CD14-positive monocyte (primary cell): ENCODE measurements at regions not wholly inside any gene's neighbourhood (a gene's known extent, or its start where the extent isn't known, plus 50 kb on each side); places are given as distances from the start of the nearest gene placed in this dataset.

Source experiments
- DNase-seq, 3 donors: peaks; one replicate each; pipeline ENCODE4 v3.0.0-alpha.2; 2011 to 2022
- H2AFZ ChIP-seq: 2 replicates; pipeline ENCODE4 v1.6.0; 2012; ENCODE audit warnings: mild to moderate bottlenecking, low read depth, low read length, inconsistent platforms; ENCODE audit not compliant: insufficient read depth, poor library complexity, severe bottlenecking
- H3K27ac ChIP-seq, 2 donors: 1 replicate in 1 of 2; 2 replicates in 1 of 2; pipeline ENCODE4 v1.5.1; 2012 to 2013; ENCODE audit warnings: low read length in 2 of 2, control low read depth in 1 of 2, inconsistent platforms in 1 of 2, low read depth in 1 of 2, mild to moderate bottlenecking in 1 of 2
- H3K27me3 ChIP-seq, 2 donors: one replicate each; pipeline versions ENCODE4 v1.6.0 to v1.6.1; 2011 to 2013; ENCODE audit warnings: low read length in 2 of 2; ENCODE audit not compliant: control insufficient read depth in 2 of 2, insufficient read depth in 2 of 2
- H3K36me3 ChIP-seq, 2 donors: replicated peaks in 1 of 2; 1 replicate in 1 of 2; 2 replicates in 1 of 2; pipeline versions ENCODE4 v1.5.1 to v1.6.1; 2012 to 2013; ENCODE audit warnings: low read length in 2 of 2, control low read depth in 1 of 2, inconsistent platforms in 1 of 2, mild to moderate bottlenecking in 1 of 2; ENCODE audit not compliant: insufficient read depth in 2 of 2, control insufficient read depth in 1 of 2
- H3K4me1 ChIP-seq, 2 donors: 1 replicate in 1 of 2; 2 replicates in 1 of 2; pipeline versions ENCODE4 v1.5.1 to v1.6.1; 2012 to 2013; ENCODE audit warnings: low read length in 2 of 2, control low read depth in 1 of 2, inconsistent platforms in 1 of 2, mild to moderate bottlenecking in 1 of 2, moderate library complexity in 1 of 2; ENCODE audit not compliant: insufficient read depth in 2 of 2, control insufficient read depth in 1 of 2
- H3K4me2 ChIP-seq: replicated peaks from 2 replicates; pipeline ENCODE3; 2012; ENCODE audit warnings: low read length, moderate library complexity, mild to moderate bottlenecking; ENCODE audit not compliant: poor library complexity, severe bottlenecking; ENCODE audit errors: extremely low read depth
- H3K4me3 ChIP-seq, 3 experiments: fragments of 200-600 bp in 1 of 3; sonication (generic) in 1 of 3; replicated peaks in 1 of 3; 1 replicate in 2 of 3; 2 replicates in 1 of 3; pipeline ENCODE4 v1.5.1; 2011 to 2013; ENCODE audit warnings: low read length in 3 of 3, mild to moderate bottlenecking in 3 of 3, control low read depth in 2 of 3, low read depth in 2 of 3, inconsistent platforms in 1 of 3, moderate library complexity in 1 of 3
- H3K79me2 ChIP-seq: 2 replicates; pipeline ENCODE4 v1.6.0; 2012; ENCODE audit warnings: mild to moderate bottlenecking, control low read depth, inconsistent platforms, low read length, moderate library complexity; ENCODE audit not compliant: insufficient read depth
- H3K9ac ChIP-seq: 2 replicates; pipeline ENCODE4 v1.6.0; 2017; ENCODE audit warnings: low read length, mild to moderate bottlenecking; ENCODE audit not compliant: insufficient read depth, poor library complexity, severe bottlenecking
- H3K9me3 ChIP-seq, 2 donors: replicated peaks in 1 of 2; 1 replicate in 1 of 2; 2 replicates in 1 of 2; pipeline versions ENCODE4 v1.5.1 to v1.6.1; 2012 to 2013; ENCODE audit warnings: low read length in 2 of 2, control low read depth in 1 of 2; ENCODE audit not compliant: control insufficient read depth in 1 of 2, insufficient read depth in 1 of 2
- H4K20me1 ChIP-seq: 2 replicates; pipeline ENCODE4 v1.6.0; 2012; ENCODE audit warnings: mild to moderate bottlenecking, low read length, control low read depth, moderate library complexity; ENCODE audit not compliant: insufficient read depth
- H3K27ac Mint-ChIP-seq, 7 donors: one replicate each; pipeline ENCODE4 v1.8.0; 2020; ENCODE audit warnings: mild to moderate bottlenecking in 7 of 7, mixed read lengths in 7 of 7, moderate library complexity in 6 of 7, inconsistent platforms in 2 of 7
- H3K27me3 Mint-ChIP-seq, 3 donors: one replicate each; pipeline ENCODE4 v1.8.0; 2021 to 2022; ENCODE audit warnings: low read depth in 3 of 3, mild to moderate bottlenecking in 3 of 3, mixed read lengths in 3 of 3, moderate library complexity in 3 of 3, inconsistent platforms in 1 of 3
- H3K36me3 Mint-ChIP-seq, 2 donors: one replicate each; pipeline ENCODE4 v1.8.0; 2020; ENCODE audit warnings: mixed read lengths in 2 of 2, inconsistent platforms in 1 of 2, mild to moderate bottlenecking in 1 of 2
- H3K4me1 Mint-ChIP-seq: one replicate; pipeline ENCODE4 v1.8.0; 2020; ENCODE audit warnings: mild to moderate bottlenecking, mixed read lengths
- H3K4me3 Mint-ChIP-seq, 2 donors: one replicate each; pipeline ENCODE4 v1.8.0; 2020; ENCODE audit warnings: mild to moderate bottlenecking in 2 of 2, mixed read lengths in 2 of 2, moderate library complexity in 1 of 2
- H3K9me3 Mint-ChIP-seq, 7 donors: one replicate each; pipeline ENCODE4 v1.8.0; 2020 to 2022; ENCODE audit warnings: mixed read lengths in 7 of 7, mild to moderate bottlenecking in 6 of 7, moderate library complexity in 6 of 7, inconsistent platforms in 2 of 7
- CTCF ChIP-seq: fragments of 200-600 bp; IDR thresholded peaks from one replicate; pipeline ENCODE4 v1.8.0; 2022; ENCODE audit warnings: antibody characterized with exemption, mild to moderate bottlenecking
- WGBS: methylation state at CpG from one replicate; pipeline ENCODE4 v1.1.5; 2013; ENCODE audit warnings: missing lambda C conversion rate; ENCODE audit not compliant: insufficient coverage; 5-methylcytosine and 5-hydroxymethylcytosine counted together
- intact Hi-C, 2 donors: fragments of 100-400 bp; cut with micrococcal nuclease; formaldehyde crosslinking; loops; one replicate each; pipeline versions ENCODE4 v1.15.0 to v1.15.1; 2023

- H3K4me1 ChIP-seq: no peaks in the 10 kb centered on the region
- no peaks in the 10 kb centered on the region for H3K27me3 ChIP-seq
- no peaks in the 10 kb centered on the region for H3K79me2 ChIP-seq
- intact Hi-C loops: no loop called here
- H3K9me3 ChIP-seq: no peaks in the 10 kb centered on the region
- peaks cover 0 to under 1% (median 0%) of the 10 kb centered on the region in 7 donors for H3K9me3 Mint-ChIP-seq
- WGBS: 43% methylated on average over 1 of the region's 5 CpGs
- no peak overlapping the region for H3K4me2 ChIP-seq
- H3K36me3 ChIP-seq: no peaks in the 10 kb centered on the region
- H3K27ac Mint-ChIP-seq: no peak overlapping the region
- no peak for TF ChIP-seq CTCF
- H3K36me3 Mint-ChIP-seq: no peaks in the 10 kb centered on the region
- no peak overlapping the region for H3K4me3 Mint-ChIP-seq
- peaks cover 0 to 1% (median 0%) of the 10 kb centered on the region in 3 donors for H3K27me3 Mint-ChIP-seq
- H2AFZ ChIP-seq: no peak overlapping the region
- H4K20me1 ChIP-seq: no peaks in the 10 kb centered on the region
- no peak for DNase-seq
- no peak overlapping the region for H3K9ac ChIP-seq
- H3K27ac ChIP-seq: no peak overlapping the region
- H3K4me3 ChIP-seq: no peak overlapping the region
- no peaks in the 10 kb centered on the region for H3K4me1 Mint-ChIP-seq
Measured at GRCh38 chr2:23159746-23160405, 225.1 kb upstream of the KLHL29 start.

- no peak overlapping the region for H3K27ac ChIP-seq
- H3K4me1 Mint-ChIP-seq: no peaks in the 10 kb centered on the region
- H3K9ac ChIP-seq: no peak overlapping the region
- peaks cover 0 to 6% (median 2%) of the 10 kb centered on the region in 3 donors for H3K27me3 Mint-ChIP-seq
- no peaks in the 10 kb centered on the region for H3K36me3 ChIP-seq
- no peak overlapping the region for H3K4me3 ChIP-seq
- no peaks in the 10 kb centered on the region for H3K79me2 ChIP-seq
- no peak overlapping the region for H3K4me3 Mint-ChIP-seq
- H3K4me1 ChIP-seq: no peaks in the 10 kb centered on the region
- H2AFZ ChIP-seq: no peak overlapping the region
- no peak for TF ChIP-seq CTCF
- intact Hi-C loops: no loop called here
- H3K27me3 ChIP-seq: no peaks in the 10 kb centered on the region
- WGBS: 100% methylated on average over 2 of the region's 2 CpGs
- no peak overlapping the region for H3K4me2 ChIP-seq
- peaks cover 0 to 2% of the 10 kb centered on the region in 2 donors for H3K9me3 ChIP-seq
- H3K27ac Mint-ChIP-seq: no peak overlapping the region
- H4K20me1 ChIP-seq: no peaks in the 10 kb centered on the region
- no peaks in the 10 kb centered on the region for H3K36me3 Mint-ChIP-seq
- peaks cover 0 to 3% (median 0%) of the 10 kb centered on the region in 7 donors for H3K9me3 Mint-ChIP-seq
- DNase-seq: no peak
Measured at GRCh38 chr2:23164173-23164572, 220.8 kb upstream of the KLHL29 start.
